ENCODE measurements at regions not wholly inside any gene's neighbourhood (a gene's known extent, or its start where the extent isn't known, plus 50 kb on each side); places are given as distances from the start of the nearest gene placed in this dataset.

DNA sequence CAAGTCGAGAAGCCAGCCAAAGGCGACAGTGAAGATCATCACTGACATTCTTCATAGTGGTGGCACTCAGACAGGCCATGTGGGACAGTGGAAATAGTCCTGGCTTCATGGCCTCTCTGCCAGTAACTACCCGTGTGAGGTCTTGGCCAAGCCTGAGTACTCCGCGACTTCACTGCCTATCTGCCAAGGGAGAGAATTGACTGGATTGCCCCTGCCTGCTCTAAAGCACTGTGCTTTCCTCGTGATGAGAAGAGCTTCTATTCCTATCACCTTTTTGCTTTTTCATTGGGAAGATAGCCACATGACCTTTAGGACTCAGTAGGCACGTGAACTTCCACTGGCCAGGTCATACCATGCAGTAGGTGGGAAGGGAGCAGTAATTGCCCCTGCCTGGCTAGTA is 239.3 kb downstream of the HAUS1 start:
- TF ChIP-seq, protein P1, sequence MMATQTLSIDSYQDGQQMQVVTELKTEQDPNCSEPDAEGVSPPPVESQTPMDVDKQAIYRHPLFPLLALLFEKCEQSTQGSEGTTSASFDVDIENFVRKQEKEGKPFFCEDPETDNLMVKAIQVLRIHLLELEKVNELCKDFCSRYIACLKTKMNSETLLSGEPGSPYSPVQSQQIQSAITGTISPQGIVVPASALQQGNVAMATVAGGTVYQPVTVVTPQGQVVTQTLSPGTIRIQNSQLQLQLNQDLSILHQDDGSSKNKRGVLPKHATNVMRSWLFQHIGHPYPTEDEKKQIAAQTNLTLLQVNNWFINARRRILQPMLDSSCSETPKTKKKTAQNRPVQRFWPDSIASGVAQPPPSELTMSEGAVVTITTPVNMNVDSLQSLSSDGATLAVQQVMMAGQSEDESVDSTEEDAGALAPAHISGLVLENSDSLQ (IDR thresholded peaks at IDR 0.05) = no peak
- TF ChIP-seq SP1 (IDR thresholded peaks at IDR 0.05) = no peak
- no peak for TF ChIP-seq ZNF384 (IDR thresholded peaks at IDR 0.05)
- TF ChIP-seq FOXK2 (IDR thresholded peaks at IDR 0.05) = no peak
- no peak for TF ChIP-seq FOXA1 (IDR thresholded peaks at IDR 0.05)
- no peak for TF ChIP-seq FOXM1 (IDR thresholded peaks at IDR 0.05; ENCODE audit: borderline replicate concordance)
- TF ChIP-seq BHLHE40 (IDR thresholded peaks at IDR 0.05; ENCODE audit: borderline replicate concordance) = no peak
- TF ChIP-seq HDGF (IDR thresholded peaks at IDR 0.05; ENCODE audit: borderline replicate concordance) = no peak
- no peak for TF ChIP-seq TARDBP (IDR thresholded peaks at IDR 0.05)
- no peak for TF ChIP-seq ELF4 (IDR thresholded peaks at IDR 0.05)
- no peak for TF ChIP-seq NFRKB (IDR thresholded peaks at IDR 0.05)
